DMS114 treated with DMSO at 0.1 percent for 48 hours (cell line): ENCODE measurements at regions not wholly inside any gene's neighbourhood (a gene's known extent, or its start where the extent isn't known, plus 50 kb on each side); places are given as distances from the start of the nearest gene placed in this dataset.

ENCODE experiments used
- DNase-seq: peaks from one replicate; lab custom pipeline; 2025; ENCODE audit not compliant: unreplicated experiment; lab: John Stamatoyannopoulos, UW

DNA sequence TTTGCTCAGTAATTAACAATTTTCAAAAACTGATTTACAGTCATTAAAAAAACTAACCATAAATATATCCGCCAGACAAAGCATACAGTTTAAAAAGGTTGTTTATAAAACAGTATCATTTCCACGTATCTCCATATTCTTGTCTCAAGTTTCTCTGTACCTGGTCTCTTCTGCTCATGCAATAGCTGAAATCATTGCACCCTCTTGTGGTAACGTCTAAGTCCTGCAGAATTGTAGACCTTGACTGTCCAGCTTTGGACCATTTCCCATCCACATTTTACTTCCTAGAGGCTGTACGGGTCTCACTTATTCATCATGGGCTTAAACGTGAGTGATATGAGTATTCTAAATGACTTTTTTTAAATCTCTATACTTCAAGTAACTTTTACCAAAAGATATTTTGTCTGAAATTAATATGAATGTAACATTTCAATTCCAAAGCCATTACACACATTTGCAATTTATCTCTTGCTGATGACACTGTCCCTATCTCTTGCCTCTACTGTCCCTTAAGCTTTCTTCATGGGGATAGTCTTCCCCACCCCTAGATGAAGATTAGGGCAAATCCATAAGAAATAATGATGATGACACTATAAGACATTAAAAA, 118.5 kb downstream of the BTC start:
- peak; percentile 10 for DNase-seq

DNA sequence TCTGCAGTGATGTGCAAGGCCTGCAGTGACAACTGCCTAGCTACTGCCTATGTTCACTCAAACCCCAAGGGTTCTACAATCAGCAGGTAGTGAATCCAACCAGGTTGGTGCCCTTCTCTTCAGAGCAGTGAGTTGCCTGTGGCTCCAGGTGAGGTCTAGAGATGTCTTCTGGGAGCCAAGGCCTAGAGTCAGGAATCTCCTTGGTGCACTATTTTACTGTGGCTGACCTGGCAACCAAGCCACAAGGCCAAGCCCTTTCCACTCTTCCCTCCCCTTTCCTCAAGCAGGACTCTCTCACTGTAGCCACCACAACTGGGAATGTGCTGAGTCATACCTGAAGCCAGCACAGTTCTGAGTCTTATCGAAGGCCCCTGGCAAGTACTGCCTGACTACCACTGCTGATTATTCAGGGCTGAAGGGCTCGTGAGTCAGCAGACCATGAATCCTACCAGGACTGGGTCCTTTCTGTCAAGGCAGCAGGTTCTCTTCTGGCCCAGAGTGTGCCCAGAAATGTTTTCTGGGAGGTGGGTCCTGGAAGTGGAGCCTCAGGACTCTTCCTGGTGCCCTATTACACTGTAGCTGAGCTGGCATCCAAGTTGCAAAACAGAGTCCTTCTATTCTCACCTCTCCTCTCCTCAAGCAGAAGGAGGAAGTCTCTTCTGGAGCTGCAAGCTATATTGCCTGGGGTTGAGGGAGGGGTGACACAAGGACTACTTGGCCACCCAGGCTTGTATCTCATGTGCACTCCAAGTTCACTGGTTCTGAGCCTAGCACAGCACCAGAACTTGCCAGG, 111.6 kb downstream of the BTC start:
- DNase-seq: no peak

DNA sequence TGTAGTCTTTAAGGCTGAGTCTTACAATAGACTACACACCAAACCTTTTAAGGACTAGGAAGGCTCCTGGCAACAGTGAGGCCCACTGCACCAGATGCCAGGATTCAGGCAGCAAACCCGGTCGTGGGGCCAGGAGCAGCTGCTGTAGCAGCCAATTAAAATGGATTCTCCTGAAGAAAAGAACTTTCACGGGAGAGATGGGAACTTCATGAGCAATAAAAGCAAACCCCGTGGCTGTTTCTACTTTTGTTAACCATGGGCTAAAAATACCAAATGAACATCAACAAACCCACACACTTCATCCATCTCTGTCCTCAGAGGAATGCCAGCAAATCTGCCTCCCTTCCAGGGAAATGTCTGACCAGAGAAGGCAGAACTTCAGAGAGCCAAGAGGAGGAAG, 101.4 kb downstream of the BTC start:
- DNase-seq: no peak
